ENCODE measurements at regions not wholly inside any gene's neighbourhood (a gene's known extent, or its start where the extent isn't known, plus 50 kb on each side); places are given as distances from the start of the nearest gene placed in this dataset.

GRCh38 chr11:36929401-36929800 is 331.4 kb upstream of the RAG2 start (continued):
- TF ChIP-seq ZNF713 (CRISPR knock-in tag; IDR thresholded peaks at IDR 0.05) (no peak), ZNF333 (CRISPR knock-in tag; IDR thresholded peaks at IDR 0.05; ENCODE audit: borderline replicate concordance) (no peak)

GRCh38 chr11:36928621-36929020 is 330.6 kb upstream of the RAG2 start:
- Histone ChIP-seq H3K4me1 (ENCODE audit: insufficient read depth, low read length) (no peaks in the 10 kb centered on the region), H3K9ac (ENCODE audit: insufficient read depth, low read depth, low read length) (no peak overlapping the region), H4K20me1 (ENCODE audit: insufficient read depth, low read length) (no peaks in the 10 kb centered on the region), H2AFZ (ENCODE audit: low read length) (no peak overlapping the region), H3K27me3 (ENCODE audit: control insufficient read depth in 1 of 2, insufficient read depth in 2 of 2, low read length in 2 of 2) (no peaks in the 10 kb centered on the region), H3K4me3 (replicated peaks in 1 of 3; ENCODE audit: insufficient read depth in 1 of 3, low read depth in 2 of 3, low read length in 3 of 3) (no peak overlapping the region), H3K79me2 (ENCODE audit: insufficient read depth, low read length) (no peaks in the 10 kb centered on the region), H3K4me2 (ENCODE audit: low read depth, low read length) (no peak overlapping the region), H3K36me3 (replicated peaks in 1 of 2; ENCODE audit: control insufficient read depth in 1 of 2, insufficient read depth in 2 of 2, low read length in 2 of 2) (no peaks in the 10 kb centered on the region), H3K9me3 (ENCODE audit: low read length) (0 out of 2 replicates have a peak, but pooled peaks cover 4% of the 10 kb centered on the region), H3K27ac (ENCODE audit: extremely low read length, insufficient read depth, low read length) (no peak overlapping the region)
- intact Hi-C loops (cut with micrococcal nuclease; ENCODE audit: unreplicated experiment) (no loop called here), in situ Hi-C loops (cut with HindIII; ENCODE audit: extremely low pct_ligation_motif_present, low pct_unique_long_range_greater_than_20kb) (no loop called here)
- CTCF ChIA-PET (ENCODE audit: low intra/inter-chr PET ratio, low total read pairs): no interaction called here
- DNase-seq (ENCODE audit: low spot score) (no peak), ATAC-seq (no peak), FAIRE-seq (no peak)
- no TSS peak for BruUV-seq (replicated peaks)
- POLR2A ChIA-PET: no interaction called here
- TF ChIP-seq NFAT5 (CRISPR knock-in tag; IDR thresholded peaks at IDR 0.05): no peak
- no peak for TF ChIP-seq ZNF446 (CRISPR knock-in tag; IDR thresholded peaks at IDR 0.05)
- no peak for TF ChIP-seq ZNF343 (CRISPR knock-in tag; IDR thresholded peaks at IDR 0.05)
- TF ChIP-seq ESRRA (CRISPR knock-in tag; IDR thresholded peaks at IDR 0.05; ENCODE audit: low read depth): no peak
- TF ChIP-seq ZNF468 (CRISPR knock-in tag; IDR thresholded peaks at IDR 0.05): no peak
- TF ChIP-seq FOXA1 (IDR thresholded peaks at IDR 0.05): no peak
- no peak for TF ChIP-seq FOXA1 (CRISPR knock-in tag; IDR thresholded peaks at IDR 0.05)
- no peak for TF ChIP-seq ZNF644 (CRISPR knock-in tag; IDR thresholded peaks at IDR 0.05; ENCODE audit: low read depth)
- no peak for TF ChIP-seq ZNF580 (CRISPR knock-in tag; IDR thresholded peaks at IDR 0.05; ENCODE audit: borderline replicate concordance, low read depth)
- no peak for TF ChIP-seq ZNF367 (CRISPR knock-in tag; IDR thresholded peaks at IDR 0.05; ENCODE audit: borderline replicate concordance)
- TF ChIP-seq ZFAT (CRISPR knock-in tag; conservative IDR thresholded peaks at IDR 0.05): no peak
- no peak for TF ChIP-seq HMG20A (CRISPR knock-in tag; IDR thresholded peaks at IDR 0.05; ENCODE audit: borderline replicate concordance)
- TF ChIP-seq BCL6 (CRISPR knock-in tag; IDR thresholded peaks at IDR 0.05): no peak
- no peak for TF ChIP-seq MLLT10 (CRISPR knock-in tag; IDR thresholded peaks at IDR 0.05)
- TF ChIP-seq SALL2 (CRISPR knock-in tag; IDR thresholded peaks at IDR 0.05): no peak
- no peak for TF ChIP-seq KDM1A (CRISPR knock-in tag; IDR thresholded peaks at IDR 0.05)
- no peak for TF ChIP-seq STAG1 (CRISPR knock-in tag; IDR thresholded peaks at IDR 0.05)
- TF ChIP-seq ZFP1 (CRISPR knock-in tag; IDR thresholded peaks at IDR 0.05): no peak
- no peak for TF ChIP-seq ETV6 (CRISPR knock-in tag; conservative IDR thresholded peaks at IDR 0.05)
- no peak for TF ChIP-seq RFXAP (CRISPR knock-in tag; IDR thresholded peaks at IDR 0.05; ENCODE audit: borderline replicate concordance)
- TF ChIP-seq ATF1 (CRISPR knock-in tag; IDR thresholded peaks at IDR 0.05): no peak
- WGBS (ENCODE audit: low lambda C conversion rate): 3% methylated on average over 1 of the region's 1 CpG

Measured in HepG2 (cell line).